HCT116 (cell line): ENCODE measurements at regions not wholly inside any gene's neighbourhood (a gene's known extent, or its start where the extent isn't known, plus 50 kb on each side); places are given as distances from the start of the nearest gene placed in this dataset.

Source experiments
- ATAC-seq: fragments of 200-7000 bp; cut with Tn5 transposase; 2 replicates; pipeline ENCODE4 v1.9.1; 2020; ENCODE audit warnings: mild to moderate bottlenecking, moderate library complexity
- BruUV-seq: library from RNA; stranded (reverse); fragments of 400-500 nt; replicated peaks from 2 replicates; lab custom pipeline; 2021; lab: Mats Ljungman, UMichigan
- CTCF ChIA-PET: fragments of 300-600 bp; sonication (Branson Sonifier 250); formaldehyde crosslinking; loops from one replicate; lab custom pipeline; 2021; ENCODE audit warnings: antibody characterized with exemption; lab: Charles Lee
- POLR2A ChIA-PET: fragments of 300-600, 350-600 bp; sonication (Branson Sonifier 250); formaldehyde crosslinking; loops from one replicate; lab custom pipeline; 2021; ENCODE audit warnings: antibody characterized with exemption; lab: Charles Lee
- RAD21 ChIA-PET, 2 experiments: fragments of 300-600 bp; sonication (Branson Sonifier 250); formaldehyde crosslinking; loops; one replicate each; lab custom pipeline; 2023; ENCODE audit warnings: low total read pairs in 2 of 2; ENCODE audit not compliant: uncharacterized antibody in 2 of 2, unreplicated experiment in 2 of 2, low non-redundant PET in 1 of 2; lab: Charles Lee
- DNase-seq: peaks from one replicate; pipeline ENCODE4 v3.0.0-alpha.2; 2010; ENCODE audit warnings: low read depth, low spot score
- H2AFZ ChIP-seq: fragments of 200-600 bp; shearing (Covaris generic), sonication (generic); 2 replicates; pipeline ENCODE4 v1.6.1; 2017; ENCODE audit warnings: low read depth, mixed run types, mixed read lengths, antibody characterized with exemption, low read length; ENCODE audit not compliant: poor library complexity, severe bottlenecking
- H3K27ac ChIP-seq: 2 replicates; pipeline ENCODE4 v1.5.1; 2012; ENCODE audit warnings: low read depth, low read length
- H3K27me3 ChIP-seq: fragments of 200-600 bp; sonication (generic); 2 replicates; pipeline ENCODE4 v1.6.1; 2016; ENCODE audit warnings: mixed run types, low read length, mixed read lengths; ENCODE audit not compliant: insufficient read depth
- H3K36me3 ChIP-seq, 2 experiments: fragments of 200-500 bp in 1 of 2; fragments of 200-600 bp in 1 of 2; sonication (Bioruptor generic) in 1 of 2; sonication (generic) in 1 of 2; 2 replicates each; pipeline versions ENCODE4 v1.5.1 to v1.6.1; 2014 to 2016; ENCODE audit warnings: low read length in 2 of 2, inconsistent platforms in 1 of 2, mixed read lengths in 1 of 2, mixed run types in 1 of 2; ENCODE audit not compliant: insufficient read depth in 2 of 2, control insufficient read depth in 1 of 2
- H3K4me1 ChIP-seq, 2 experiments: fragments of 200-600 bp in 1 of 2; sonication (generic) in 1 of 2; 2 replicates each; pipeline versions ENCODE4 v1.5.1 to v1.6.1; 2012 to 2017; ENCODE audit warnings: low read length in 2 of 2, inconsistent platforms in 1 of 2, mild to moderate bottlenecking in 1 of 2, mixed read lengths in 1 of 2, mixed run types in 1 of 2, moderate library complexity in 1 of 2; ENCODE audit not compliant: insufficient read depth in 2 of 2, control insufficient read depth in 1 of 2
- H3K4me2 ChIP-seq: fragments of 200-600 bp; sonication (generic); 2 replicates; pipeline ENCODE4 v1.6.1; 2017; ENCODE audit warnings: mixed run types, low read length, mixed read lengths
- H3K4me3 ChIP-seq, 2 experiments: fragments of 200-600 bp in 1 of 2; sonication (generic) in 1 of 2; replicated peaks in 1 of 2; 2 replicates each; pipeline ENCODE4 v1.5.1; 2011 to 2016; ENCODE audit warnings: low read length in 2 of 2, control low read depth in 1 of 2, low read depth in 1 of 2, mild to moderate bottlenecking in 1 of 2, mixed read lengths in 1 of 2, mixed run types in 1 of 2
- H3K79me2 ChIP-seq: fragments of 200-600 bp; sonication (generic); 2 replicates; pipeline ENCODE4 v1.6.1; 2017; ENCODE audit warnings: mild to moderate bottlenecking, mixed run types, low read length, moderate library complexity, mixed read lengths; ENCODE audit not compliant: insufficient read depth
- H3K9ac ChIP-seq: fragments of 200-600 bp; sonication (generic); 2 replicates; pipeline ENCODE4 v1.6.1; 2016; ENCODE audit warnings: low read length, mixed read lengths
- H3K9me2 ChIP-seq: fragments of 200-600 bp; sonication (generic), shearing (Covaris generic); 2 replicates; pipeline ENCODE4 v1.6.1; 2017; ENCODE audit warnings: mixed run types, mild to moderate bottlenecking, moderate library complexity; ENCODE audit not compliant: insufficient read depth
- H3K9me3 ChIP-seq, 2 experiments: fragments of 200-500 bp in 1 of 2; fragments of 200-600 bp in 1 of 2; sonication (Bioruptor generic) in 1 of 2; sonication (generic) in 1 of 2; 2 replicates each; pipeline ENCODE4 v1.6.1; 2014 to 2017; ENCODE audit warnings: low read length in 2 of 2, mixed read lengths in 2 of 2, inconsistent platforms in 1 of 2, low read depth in 1 of 2, mild to moderate bottlenecking in 1 of 2, mixed run types in 1 of 2, moderate library complexity in 1 of 2; ENCODE audit not compliant: control insufficient read depth in 1 of 2, insufficient read depth in 1 of 2
- H4K20me1 ChIP-seq: fragments of 200-600 bp; sonication (generic), shearing (Covaris generic); 2 replicates; pipeline ENCODE4 v1.6.1; 2017; ENCODE audit warnings: mixed run types, mild to moderate bottlenecking, moderate library complexity; ENCODE audit not compliant: insufficient read depth
- CEBPB ChIP-seq: IDR thresholded peaks from 2 replicates; pipeline ENCODE4 v1.6.1; 2012; ENCODE audit warnings: low read depth
- EGR1 ChIP-seq: IDR thresholded peaks from 2 replicates; pipeline ENCODE4 v1.6.1; 2012; ENCODE audit warnings: low read depth
- RAD21 ChIP-seq: IDR thresholded peaks from 2 replicates; pipeline ENCODE4 v1.6.1; 2012; ENCODE audit warnings: low read depth, mild to moderate bottlenecking
- TCF7L2 ChIP-seq: IDR thresholded peaks from 2 replicates; pipeline ENCODE4 v1.7.0; 2011; ENCODE audit warnings: borderline replicate concordance, inconsistent platforms; ENCODE audit not compliant: insufficient read depth, insufficient read length; ENCODE audit errors: extremely low read depth
- ZFX ChIP-seq: fragments of 450-650 bp; IDR thresholded peaks from 2 replicates; pipeline ENCODE4 v1.6.1; 2017
- ZNF274 ChIP-seq: fragments of 200-500 bp; sonication (Bioruptor generic); IDR thresholded peaks from 2 replicates; pipeline ENCODE4 v1.6.1; 2014; ENCODE audit warnings: mild to moderate bottlenecking, low read depth, low read length, inconsistent platforms
- intact Hi-C: fragments of 100-400 bp; cut with micrococcal nuclease; formaldehyde crosslinking; loops from 2 replicates; pipeline ENCODE4 v1.10.0; 2022
- TF ChIP-seq, protein P1 (sequence below), 3 experiments: fragments of 200-600 bp in 1 of 3; sonication (generic) in 1 of 3; IDR thresholded peaks in 2 of 3; conservative IDR thresholded peaks in 1 of 3; 2 replicates each; pipeline ENCODE4 v1.5.1; 2012 to 2017; ENCODE audit warnings: low read depth in 2 of 3, low read length in 2 of 3, antibody characterized with exemption in 1 of 3, borderline replicate concordance in 1 of 3, control low read depth in 1 of 3, mild to moderate bottlenecking in 1 of 3, mixed read lengths in 1 of 3, mixed run types in 1 of 3, moderate library complexity in 1 of 3; ENCODE audit not compliant: insufficient read depth in 1 of 3
- TF ChIP-seq, protein P2 (sequence below): IDR thresholded peaks from 2 replicates; pipeline ENCODE4 v1.6.1; 2012

DNA sequence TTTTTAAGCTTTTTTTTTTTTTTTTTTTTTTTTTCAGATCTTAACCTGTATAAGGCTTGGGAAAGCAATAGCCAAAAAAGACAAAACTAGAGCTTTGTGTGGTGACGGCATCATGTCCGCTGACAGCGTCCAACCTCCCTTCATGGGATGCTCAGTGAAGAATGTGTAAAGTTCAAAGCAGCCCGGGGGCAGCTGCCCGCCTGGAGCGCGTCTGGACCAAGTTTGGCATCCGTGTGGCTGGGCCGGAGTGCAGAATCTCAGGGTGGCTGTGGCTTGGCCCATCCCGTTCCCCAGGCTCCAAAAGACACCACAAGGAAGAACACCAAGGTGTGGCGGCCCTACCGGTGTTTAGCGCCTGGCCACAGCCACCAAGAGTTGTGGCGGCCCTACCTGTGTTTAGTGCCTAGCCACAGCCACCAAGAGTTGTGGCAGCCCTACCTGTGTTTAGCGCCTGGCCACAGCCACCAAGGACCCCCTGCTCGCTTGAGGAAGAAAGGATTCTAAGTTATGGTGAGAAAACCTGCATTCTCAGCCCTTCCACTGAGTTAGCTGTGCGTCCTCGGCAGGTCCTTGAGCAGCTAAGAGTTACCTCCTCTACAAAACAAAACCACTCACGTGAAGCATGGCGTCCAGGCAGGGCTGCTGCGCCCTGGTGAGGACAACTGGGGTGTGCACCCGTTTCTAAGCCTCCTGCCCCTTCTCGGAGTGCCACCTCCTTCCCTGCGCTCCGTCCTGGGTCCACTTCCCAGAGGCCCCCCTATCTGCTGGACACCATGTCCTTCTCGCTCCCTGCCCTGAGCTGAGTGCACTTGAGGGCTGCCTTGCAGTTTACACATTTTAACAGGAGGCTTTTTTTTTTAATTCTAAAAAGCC, 103.6 kb upstream of the SALL3 start:
- POLR2A ChIA-PET: no interaction called here
- RAD21 ChIA-PET: interaction anchor here in 1 of 2 experiments (0.7 kb wide), 1 partner anchor 90 kb away, joined by 5 read pairs; no protein-coding TSS in a partner anchor
- H2AFZ ChIP-seq: no peak overlapping the region
- no TSS peak for BruUV-seq
- no peak overlapping the region for H3K4me3 ChIP-seq
- no peaks in the 10 kb centered on the region for H3K36me3 ChIP-seq
- H3K4me2 ChIP-seq: no peak overlapping the region
- DNase-seq (no peak), ATAC-seq (no peak)
- H3K27me3 ChIP-seq: 0 out of 2 replicates have a peak, but pooled peaks cover 7% of the 10 kb centered on the region
- intact Hi-C loops: loop anchor here (1.0 to 10.0 kb wide), 3 partner anchors 110 to 769 kb away; no protein-coding TSS in a partner anchor
- CTCF ChIA-PET: interaction anchor here (0.8 to 0.9 kb wide), 3 partner anchors 107 to 1319 kb away, joined by 3 to 5 read pairs (median 5); no protein-coding TSS in a partner anchor
- H3K79me2 ChIP-seq: no peaks in the 10 kb centered on the region
- H3K9me2 ChIP-seq: no peaks in the 10 kb centered on the region
- H3K9me3 ChIP-seq: no peaks in the 10 kb centered on the region
- TF ChIP-seq, protein P1, sequence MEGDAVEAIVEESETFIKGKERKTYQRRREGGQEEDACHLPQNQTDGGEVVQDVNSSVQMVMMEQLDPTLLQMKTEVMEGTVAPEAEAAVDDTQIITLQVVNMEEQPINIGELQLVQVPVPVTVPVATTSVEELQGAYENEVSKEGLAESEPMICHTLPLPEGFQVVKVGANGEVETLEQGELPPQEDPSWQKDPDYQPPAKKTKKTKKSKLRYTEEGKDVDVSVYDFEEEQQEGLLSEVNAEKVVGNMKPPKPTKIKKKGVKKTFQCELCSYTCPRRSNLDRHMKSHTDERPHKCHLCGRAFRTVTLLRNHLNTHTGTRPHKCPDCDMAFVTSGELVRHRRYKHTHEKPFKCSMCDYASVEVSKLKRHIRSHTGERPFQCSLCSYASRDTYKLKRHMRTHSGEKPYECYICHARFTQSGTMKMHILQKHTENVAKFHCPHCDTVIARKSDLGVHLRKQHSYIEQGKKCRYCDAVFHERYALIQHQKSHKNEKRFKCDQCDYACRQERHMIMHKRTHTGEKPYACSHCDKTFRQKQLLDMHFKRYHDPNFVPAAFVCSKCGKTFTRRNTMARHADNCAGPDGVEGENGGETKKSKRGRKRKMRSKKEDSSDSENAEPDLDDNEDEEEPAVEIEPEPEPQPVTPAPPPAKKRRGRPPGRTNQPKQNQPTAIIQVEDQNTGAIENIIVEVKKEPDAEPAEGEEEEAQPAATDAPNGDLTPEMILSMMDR (IDR thresholded peaks at IDR 0.05 in 2 of 3, conservative IDR thresholded peaks at IDR 0.05 in 1 of 3; ENCODE audit: borderline replicate concordance in 1 of 3, insufficient read depth in 1 of 3, low read depth in 2 of 3, low read length in 2 of 3): no peak; a peak in 1 of 6 replicates
- TF ChIP-seq ZFX: no peak
- no peak for TF ChIP-seq TCF7L2
- no peak for TF ChIP-seq CEBPB
- TF ChIP-seq EGR1: no peak
- no peak for TF ChIP-seq RAD21
- TF ChIP-seq, protein P2, sequence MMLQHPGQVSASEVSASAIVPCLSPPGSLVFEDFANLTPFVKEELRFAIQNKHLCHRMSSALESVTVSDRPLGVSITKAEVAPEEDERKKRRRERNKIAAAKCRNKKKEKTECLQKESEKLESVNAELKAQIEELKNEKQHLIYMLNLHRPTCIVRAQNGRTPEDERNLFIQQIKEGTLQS: no peak
- TF ChIP-seq ZNF274: no peak
- TF ChIP-seq, all 23 proteins: peak for 0
- H3K27ac ChIP-seq: no peak overlapping the region
- H3K9ac ChIP-seq: no peak overlapping the region
- no peaks in the 10 kb centered on the region for H3K4me1 ChIP-seq
- H4K20me1 ChIP-seq: no peaks in the 10 kb centered on the region
